D721Med (cell line): ENCODE measurements at regions not wholly inside any gene's neighbourhood (a gene's known extent, or its start where the extent isn't known, plus 50 kb on each side); places are given as distances from the start of the nearest gene placed in this dataset.
A peak's percentile ranks its signal among the peaks of the same experiment; 100 is the strongest.

Experiments
- DNase-seq: peaks from one replicate; pipeline ENCODE4 v3.0.0; 2011; ENCODE audit warnings: low spot score; ENCODE audit not compliant: insufficient read length
- FAIRE-seq: peaks from 2 replicates; lab custom pipeline; 2011; peaks lifted over from hg19 to GRCh38; lab: Jason Lieb, UNC
- TF ChIP-seq, protein P1 (sequence below): IDR thresholded peaks from 2 replicates; pipeline ENCODE4 v1.5.1; 2012; ENCODE audit warnings: mild to moderate bottlenecking, control low read depth; ENCODE audit not compliant: insufficient read depth; ENCODE audit errors: missing control alignments

DNA sequence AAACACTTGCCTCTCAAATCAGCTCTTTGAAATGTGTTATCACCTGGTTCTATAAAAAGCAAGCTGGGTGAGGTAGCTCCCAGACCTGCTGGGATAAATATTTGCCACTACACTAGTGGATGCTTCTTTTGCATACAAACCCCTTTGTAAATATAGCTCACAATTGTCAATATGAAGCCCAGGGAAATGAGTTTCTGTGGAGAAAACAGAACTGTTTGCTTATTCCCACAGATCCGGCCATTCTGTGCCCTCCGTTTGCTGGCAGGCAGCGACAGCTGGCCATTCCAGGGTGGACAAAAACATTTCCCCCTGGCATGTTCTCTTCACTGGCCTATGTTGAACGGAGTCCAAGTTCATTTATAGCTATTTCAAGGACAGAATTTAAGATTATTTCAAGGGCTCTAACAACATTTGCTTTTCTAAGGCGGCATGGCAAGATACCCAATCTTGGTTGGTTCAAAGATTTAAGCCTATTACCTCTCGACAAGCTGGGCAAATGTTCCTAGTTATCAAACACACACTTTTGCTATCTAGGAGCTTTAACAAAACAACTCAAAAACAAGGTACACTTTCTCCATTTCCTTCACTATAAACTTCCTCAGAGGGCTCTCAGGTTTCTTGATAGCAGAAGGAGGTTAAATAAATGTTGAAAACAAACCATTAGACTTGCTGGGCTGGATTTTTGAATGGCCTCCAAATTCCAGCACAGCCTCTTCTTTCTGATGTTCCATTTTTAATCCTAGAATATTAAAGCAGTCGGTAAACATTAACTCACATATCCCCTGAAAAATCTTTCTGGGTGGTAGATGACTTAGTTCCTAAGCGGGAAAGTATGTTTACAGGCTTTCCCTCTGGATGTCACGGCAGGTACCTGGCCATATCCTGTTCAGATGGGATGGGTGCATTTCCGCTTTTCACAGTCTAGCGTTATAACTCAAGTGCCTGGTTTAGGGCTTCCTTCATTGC is 332.3 kb downstream of the PLK2 start:
- TF ChIP-seq, protein P1, sequence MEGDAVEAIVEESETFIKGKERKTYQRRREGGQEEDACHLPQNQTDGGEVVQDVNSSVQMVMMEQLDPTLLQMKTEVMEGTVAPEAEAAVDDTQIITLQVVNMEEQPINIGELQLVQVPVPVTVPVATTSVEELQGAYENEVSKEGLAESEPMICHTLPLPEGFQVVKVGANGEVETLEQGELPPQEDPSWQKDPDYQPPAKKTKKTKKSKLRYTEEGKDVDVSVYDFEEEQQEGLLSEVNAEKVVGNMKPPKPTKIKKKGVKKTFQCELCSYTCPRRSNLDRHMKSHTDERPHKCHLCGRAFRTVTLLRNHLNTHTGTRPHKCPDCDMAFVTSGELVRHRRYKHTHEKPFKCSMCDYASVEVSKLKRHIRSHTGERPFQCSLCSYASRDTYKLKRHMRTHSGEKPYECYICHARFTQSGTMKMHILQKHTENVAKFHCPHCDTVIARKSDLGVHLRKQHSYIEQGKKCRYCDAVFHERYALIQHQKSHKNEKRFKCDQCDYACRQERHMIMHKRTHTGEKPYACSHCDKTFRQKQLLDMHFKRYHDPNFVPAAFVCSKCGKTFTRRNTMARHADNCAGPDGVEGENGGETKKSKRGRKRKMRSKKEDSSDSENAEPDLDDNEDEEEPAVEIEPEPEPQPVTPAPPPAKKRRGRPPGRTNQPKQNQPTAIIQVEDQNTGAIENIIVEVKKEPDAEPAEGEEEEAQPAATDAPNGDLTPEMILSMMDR, result no peak
- FAIRE-seq, result no peak
- no peak for DNase-seq

DNA sequence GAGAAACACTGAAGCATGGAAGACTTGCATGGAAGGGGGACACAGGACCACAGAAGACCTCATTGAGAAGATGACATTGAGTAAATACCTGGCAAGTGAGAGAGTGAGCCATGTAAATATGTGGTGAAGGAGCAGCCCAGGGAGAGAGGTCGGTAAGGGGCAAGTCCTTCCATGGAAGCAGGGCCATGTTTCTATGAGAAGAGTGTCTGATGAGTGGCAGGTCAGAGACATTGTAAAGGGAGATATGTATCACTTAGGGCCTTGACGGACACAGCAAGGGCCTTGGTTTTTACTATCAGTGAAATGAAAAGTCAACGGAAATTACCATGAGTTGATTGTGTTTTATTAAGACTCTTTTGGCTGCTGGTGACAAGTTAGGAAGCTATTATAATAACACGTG is 336.4 kb downstream of the PLK2 start:
- TF ChIP-seq, protein P1, result no peak
- no peak for DNase-seq

DNA sequence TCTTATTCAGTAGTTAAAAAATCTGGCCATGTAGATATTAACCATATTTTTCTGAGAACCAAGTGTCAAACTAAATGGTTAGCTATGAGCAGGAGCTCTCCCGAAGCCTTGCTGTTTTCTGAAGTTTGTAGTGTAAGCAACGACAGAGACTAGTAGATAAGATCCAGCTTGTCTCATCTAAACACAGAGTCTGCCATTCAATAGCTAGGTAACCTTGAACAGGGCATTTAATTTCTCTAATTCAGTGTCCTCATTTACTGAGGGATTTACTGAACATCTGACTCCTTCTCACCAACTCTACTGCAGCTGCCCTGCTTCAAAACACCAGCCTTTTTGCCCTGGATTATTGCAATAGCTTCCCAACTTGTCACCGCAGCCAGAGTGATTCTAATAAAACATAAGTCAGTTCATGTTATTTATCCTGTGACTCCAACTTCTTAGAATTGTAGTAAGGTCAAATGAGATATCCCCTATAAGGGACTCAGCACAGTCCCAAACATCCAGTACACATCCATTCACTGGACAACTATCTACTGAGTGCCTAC is 337.0 kb downstream of the PLK2 start:
- FAIRE-seq, result no peak
- TF ChIP-seq, protein P1, result no peak
- DNase-seq, result no peak

More for the DNA sequence above, 336.4 kb downstream of the PLK2 start:
- no peak for FAIRE-seq

DNA sequence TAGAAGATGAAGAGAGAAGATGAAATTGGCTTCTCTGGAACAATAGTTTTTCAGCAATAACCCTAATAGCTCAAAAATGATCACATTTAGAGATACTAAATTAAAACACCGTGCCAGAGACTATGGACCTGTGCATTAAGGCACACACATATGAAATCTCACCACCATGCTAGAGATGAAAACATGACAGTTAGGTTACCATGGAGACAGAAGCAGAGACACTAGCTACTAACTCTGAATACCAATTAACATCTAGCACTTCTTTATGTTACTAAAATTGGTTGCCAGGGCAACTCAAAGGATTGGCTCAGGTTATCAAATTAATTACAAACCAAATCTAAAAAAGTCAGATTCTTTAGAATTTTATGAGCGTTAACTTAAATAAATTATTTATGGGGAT is 337.7 kb downstream of the PLK2 start:
- TF ChIP-seq, protein P1, result no peak
- FAIRE-seq, result no peak
- DNase-seq, result no peak

DNA sequence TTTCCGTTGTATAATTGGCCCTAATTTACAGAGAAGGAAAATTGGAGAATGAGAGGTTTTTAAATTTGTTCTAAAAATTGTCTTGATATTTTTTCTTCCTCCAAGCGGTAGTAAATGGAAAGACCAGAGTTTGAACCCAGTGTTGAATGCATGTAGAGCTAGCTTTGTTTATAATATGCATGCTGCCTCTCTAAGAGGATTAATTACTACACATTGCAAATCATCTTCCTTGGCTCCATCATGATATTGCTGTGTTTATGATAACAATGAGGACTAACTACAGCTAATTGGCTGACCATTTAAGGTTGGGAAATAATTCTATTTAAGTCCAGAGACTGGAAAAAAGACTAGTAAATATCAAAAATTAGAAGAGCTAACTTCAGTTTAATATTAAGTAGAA is 338.5 kb downstream of the PLK2 start:
- no peak for DNase-seq
- TF ChIP-seq, protein P1, result no peak
- peak; percentile 94 for FAIRE-seq

DNA sequence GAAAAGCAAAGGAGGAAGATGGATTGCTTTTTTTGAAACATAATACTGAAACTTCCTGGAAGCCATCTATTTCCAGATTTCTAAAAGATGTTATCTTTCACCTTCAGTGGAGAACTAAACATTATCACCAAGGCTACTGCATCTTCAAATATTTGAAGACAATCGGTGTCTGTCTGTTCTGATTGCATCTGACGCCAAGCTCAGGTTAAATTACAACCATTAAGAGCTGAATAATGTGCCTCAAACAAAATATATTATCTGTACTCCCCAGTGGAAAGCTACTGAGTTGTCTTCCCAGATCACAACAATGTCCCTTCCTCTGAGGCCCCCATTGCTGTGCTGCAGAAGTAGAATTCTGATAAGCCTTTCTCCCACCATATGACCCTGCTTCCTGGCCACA is 342.3 kb downstream of the PLK2 start:
- no peak for FAIRE-seq
- TF ChIP-seq, protein P1, result no peak
- no peak for DNase-seq

DNA sequence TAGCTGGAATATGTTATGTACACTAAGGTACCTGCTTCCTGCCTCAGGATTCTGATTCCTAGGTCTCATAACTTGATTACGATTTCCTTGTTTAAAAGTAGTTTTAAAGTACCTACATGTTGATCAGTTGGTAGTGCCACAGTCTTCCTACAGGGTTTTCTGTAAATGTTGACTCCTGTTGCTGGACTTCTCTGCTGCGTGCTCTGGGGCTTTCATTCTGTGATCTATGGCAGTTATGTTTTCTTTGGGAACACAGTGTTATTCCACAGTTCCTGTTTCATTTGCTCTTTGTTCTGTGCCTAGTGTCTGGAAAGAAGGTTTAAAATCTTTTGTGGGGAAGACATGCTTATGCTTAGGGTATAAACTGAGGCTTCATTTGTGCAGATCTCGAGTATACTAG is 343.5 kb downstream of the PLK2 start:
- TF ChIP-seq, protein P1, result no peak
- DNase-seq (no peak), FAIRE-seq (no peak)
